GM18873 (cell line): ENCODE measurements at regions not wholly inside any gene's neighbourhood (a gene's known extent, or its start where the extent isn't known, plus 50 kb on each side); places are given as distances from the start of the nearest gene placed in this dataset.
"Not testable (repeated sequence)": the region's sequence is repeated elsewhere in the genome, so short reads cannot be mapped to it uniquely, and the experiment has no call there.

ENCODE experiments used
- ATAC-seq: cut with Tn5 transposase; IDR thresholded peaks from one replicate; pipeline ENCODE4 v1.9.1; 2021; ENCODE audit warnings: mild to moderate bottlenecking, moderate library complexity, moderate number of reproducible peaks; ENCODE audit not compliant: unreplicated experiment, low FRiP score

GRCh38 chr12:74033531-74033930, 504.1 kb upstream of the ATXN7L3B start:
- no peak for ATAC-seq

DNA sequence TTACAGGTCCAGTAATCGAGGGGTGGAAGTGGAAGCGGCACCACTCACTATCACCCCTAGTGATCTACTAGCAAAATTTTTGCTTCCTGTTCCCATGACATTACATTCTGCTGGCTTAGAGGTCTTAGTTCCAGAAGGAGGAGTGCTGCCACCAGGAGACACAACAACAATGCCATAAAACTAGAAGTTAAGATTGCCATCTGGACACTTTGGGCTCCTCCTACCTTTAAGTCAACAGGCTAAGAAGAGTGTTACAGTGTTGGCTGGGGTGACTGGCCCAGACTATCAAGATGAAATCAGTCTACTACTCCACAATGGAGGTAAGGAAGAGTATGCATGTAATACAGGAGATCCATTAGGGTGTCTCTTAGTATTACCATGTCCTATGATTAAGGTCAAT, 498.5 kb upstream of the ATXN7L3B start:
- ATAC-seq: not testable (repeated sequence)

DNA sequence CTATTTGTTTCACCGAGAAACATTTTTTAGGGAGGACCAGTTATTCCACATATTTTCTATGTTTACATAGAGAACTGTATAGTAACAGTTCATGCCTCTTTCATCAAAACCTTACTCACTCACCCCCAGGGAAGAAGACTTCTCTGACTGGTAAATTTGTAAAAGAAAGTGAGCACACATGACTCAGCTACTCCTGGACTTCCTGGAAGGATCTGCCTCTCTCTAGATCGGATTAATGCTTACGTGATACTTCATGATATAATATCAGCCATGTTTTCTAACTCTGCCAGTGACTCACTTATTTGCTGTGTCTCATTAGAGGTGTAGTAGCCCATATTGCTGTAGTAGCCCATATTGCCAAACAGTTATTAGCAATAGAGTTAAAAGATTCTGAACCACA, 494.3 kb upstream of the ATXN7L3B start:
- no peak for ATAC-seq

GRCh38 chr12:74049348-74049747, 488.3 kb upstream of the ATXN7L3B start:
- ATAC-seq: no peak

DNA sequence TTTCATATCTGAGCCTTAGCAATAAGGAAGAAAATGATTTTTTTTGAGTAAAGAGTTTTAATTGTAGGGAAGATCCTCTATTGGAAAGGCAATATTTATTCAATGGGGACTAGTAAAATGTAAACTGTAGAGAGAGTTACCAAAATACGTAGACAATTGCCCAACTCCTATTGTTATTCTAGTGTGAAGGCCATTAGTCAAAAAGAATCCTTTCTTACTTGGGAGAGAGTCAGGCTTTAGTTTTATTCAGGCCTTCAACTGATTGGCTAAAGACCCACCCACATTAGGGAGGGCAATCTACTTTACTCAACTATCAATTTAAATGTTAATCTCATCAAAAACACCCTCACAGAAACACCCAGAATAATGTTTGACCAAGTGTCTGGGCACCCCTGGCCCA, 485.8 kb upstream of the ATXN7L3B start:
- no peak for ATAC-seq

DNA sequence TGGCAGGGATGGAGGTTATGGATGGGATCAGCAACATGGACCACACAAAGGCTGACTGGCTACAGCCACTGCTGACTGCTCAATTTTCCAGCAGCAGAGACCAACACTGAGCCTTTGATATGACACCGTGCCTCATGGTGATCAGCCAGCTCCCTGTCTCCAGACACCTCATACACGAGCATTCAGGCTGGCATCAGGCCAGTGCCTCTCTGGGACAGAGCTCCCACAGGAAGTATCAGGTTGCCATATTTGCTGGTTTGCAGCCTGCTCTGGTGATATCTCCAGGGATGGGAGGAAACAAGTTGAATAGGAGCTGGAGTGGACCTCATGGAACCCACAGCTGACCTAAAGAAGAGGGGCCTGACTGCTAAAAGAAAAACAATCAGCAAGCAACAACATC, 471.2 kb upstream of the ATXN7L3B start:
- no peak for ATAC-seq

- ATAC-seq: no peak
These were observed 466.5 kb upstream of the ATXN7L3B start for GRCh38 chr12:74071182-74071581.

DNA sequence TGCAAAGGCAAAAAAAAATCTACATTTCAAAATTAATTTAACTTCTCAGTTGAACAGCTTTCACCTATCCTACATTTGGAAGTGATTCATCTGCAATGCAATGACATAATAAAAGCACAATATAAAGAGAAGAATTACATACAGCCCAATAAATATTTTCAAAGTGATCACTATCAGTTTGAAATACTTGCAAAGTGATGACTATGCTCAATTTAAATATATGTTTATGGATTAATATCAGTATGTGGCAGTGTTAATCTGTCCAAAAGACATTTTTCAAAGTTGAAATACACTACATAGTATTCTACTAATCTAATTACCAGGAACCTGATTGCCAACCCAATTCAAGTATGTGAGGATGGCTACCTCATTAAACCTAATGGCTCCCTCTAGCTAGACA, 460.7 kb upstream of the ATXN7L3B start:
- no peak for ATAC-seq

DNA sequence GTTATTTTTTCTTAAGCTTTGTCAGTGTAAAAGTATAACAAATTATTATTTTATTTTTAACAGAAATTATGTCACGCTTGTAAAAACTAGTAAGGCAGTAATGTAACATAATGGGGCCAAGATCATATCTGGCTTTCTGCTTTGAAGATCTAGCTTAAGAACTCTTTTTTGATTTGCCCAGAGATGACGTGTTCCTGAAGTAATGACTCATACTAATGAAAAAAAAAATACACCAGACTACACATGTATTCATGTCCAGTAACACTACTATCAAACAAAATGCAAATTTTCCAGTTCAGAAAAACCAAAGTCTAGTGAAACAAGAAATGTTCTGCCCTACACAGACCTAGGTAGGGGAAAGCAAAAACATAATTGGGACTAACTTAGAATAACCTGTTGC, 432.2 kb upstream of the ATXN7L3B start:
- no peak for ATAC-seq

GRCh38 chr12:74108729-74109128, 428.9 kb upstream of the ATXN7L3B start:
- no peak for ATAC-seq

- no peak for ATAC-seq
These were observed 425.8 kb upstream of the ATXN7L3B start for GRCh38 chr12:74111688-74112360.

DNA sequence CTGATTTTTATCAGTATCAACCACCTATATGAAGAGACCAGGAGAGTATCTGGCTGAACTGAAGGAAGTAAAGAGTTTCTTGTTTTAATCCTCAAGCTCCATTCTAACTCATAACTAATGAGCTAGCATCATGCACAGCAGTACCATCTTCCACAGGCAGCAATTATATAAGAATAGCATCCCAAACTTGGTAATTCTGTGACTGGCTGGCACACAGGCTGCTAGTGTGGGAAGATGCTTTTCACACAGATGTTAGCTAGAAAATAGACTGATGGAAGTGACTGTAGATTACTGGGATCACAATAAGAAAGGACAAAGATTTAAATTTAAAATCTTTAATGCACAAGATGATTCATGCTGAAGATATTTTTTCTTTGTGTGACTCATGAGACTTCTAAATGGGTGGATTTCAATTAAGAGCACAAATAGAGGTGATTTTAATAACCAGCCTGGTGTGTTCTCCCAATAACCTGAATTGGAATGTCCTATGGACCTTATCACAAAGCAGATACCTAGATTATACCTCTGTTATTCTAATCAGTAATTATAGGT, 417.7 kb upstream of the ATXN7L3B start:
- no peak for ATAC-seq

DNA sequence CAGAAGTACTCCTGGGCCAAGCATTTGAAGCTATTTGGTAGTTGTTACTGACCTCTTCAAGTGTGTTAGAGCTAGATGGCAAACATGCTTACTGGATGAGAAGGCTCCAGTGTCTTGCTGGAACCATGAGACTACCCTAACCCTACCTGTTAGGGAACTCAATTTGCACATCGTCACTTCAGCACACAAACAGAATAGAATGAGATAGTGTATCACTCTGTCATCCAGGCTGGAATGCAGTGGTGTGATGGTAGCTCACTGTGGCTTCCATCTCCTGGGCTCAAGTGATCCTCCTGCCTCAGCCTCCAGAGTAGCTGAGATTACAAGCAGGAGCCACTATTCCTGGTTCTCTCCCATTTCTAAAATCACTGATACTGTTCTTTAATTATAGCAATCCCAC, 417.0 kb upstream of the ATXN7L3B start:
- ATAC-seq: no peak

GRCh38 chr12:74129702-74130101, 407.9 kb upstream of the ATXN7L3B start:
- no peak for ATAC-seq

GRCh38 chr12:74144396-74144795, 393.2 kb upstream of the ATXN7L3B start:
- no peak for ATAC-seq

GRCh38 chr12:74145328-74145727, 392.3 kb upstream of the ATXN7L3B start:
- no peak for ATAC-seq

DNA sequence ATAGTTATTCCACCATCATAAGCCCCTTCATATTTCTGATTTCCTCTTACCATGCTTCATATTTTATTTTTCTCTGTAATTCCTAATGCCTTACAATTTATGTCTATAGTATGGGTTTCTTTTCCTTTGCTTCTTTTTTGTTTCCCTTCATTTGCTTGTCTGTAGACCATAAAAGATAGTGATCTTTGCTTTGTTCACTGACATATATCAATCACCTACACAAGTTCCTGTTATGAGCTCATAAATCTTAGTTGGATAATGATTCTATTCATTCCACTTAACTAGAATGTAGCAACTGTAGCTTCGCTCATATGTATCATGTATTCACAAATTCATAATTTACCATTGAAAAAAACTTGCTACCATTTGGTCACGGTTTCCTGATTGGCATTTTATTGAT, 388.8 kb upstream of the ATXN7L3B start:
- no peak for ATAC-seq

DNA sequence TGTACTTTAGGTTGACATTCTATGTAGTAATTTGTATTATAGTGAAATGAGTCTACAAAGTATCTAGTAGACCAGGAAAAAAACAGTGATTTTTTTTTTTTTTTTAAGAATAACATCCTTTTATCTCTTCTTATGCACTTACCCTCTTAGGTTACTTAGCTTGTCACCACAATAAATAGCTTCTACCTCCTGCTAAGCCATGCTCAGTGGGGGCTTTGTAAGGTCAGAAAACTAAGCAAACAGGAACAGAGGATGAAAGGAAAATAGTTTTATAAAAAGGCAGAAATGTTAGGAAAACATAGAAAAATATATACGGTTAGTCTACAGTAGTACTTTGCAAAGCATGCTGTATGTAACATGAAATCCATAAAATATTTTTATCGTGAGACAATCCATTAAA, 385.3 kb upstream of the ATXN7L3B start:
- ATAC-seq: no peak

- ATAC-seq: no peak
These were observed 371.5 kb upstream of the ATXN7L3B start for GRCh38 chr12:74166096-74166495.

- no peak for ATAC-seq
These were observed 368.0 kb upstream of the ATXN7L3B start for GRCh38 chr12:74169607-74170006.

- no peak for ATAC-seq
These were observed 366.8 kb upstream of the ATXN7L3B start for GRCh38 chr12:74170645-74171477.

DNA sequence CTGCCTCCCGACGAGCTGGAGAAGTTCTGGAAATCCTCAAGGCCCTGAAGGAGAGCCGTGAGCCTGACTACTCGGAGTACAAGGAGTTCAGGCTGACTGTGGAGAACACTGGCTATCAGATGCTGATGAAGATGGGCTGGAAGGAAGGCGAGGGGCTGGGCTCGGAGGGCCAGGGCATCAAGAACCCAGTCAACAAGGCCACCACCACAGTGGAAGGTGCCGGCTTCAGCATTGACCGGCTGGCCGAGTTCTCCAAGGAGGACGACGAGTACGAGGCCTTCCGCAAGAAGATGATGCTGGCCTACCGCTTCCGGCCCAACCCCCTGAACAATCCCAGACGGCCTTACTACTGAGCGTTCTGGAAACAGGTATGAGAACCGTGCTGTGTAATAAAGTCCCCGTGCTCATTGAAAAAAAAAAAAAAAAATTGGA, 366.1 kb upstream of the ATXN7L3B start:
- no peak for ATAC-seq
